Glomerular visceral epithelial cell (primary cell): ENCODE measurements at regions not wholly inside any gene's neighbourhood (a gene's known extent, or its start where the extent isn't known, plus 50 kb on each side); places are given as distances from the start of the nearest gene placed in this dataset.
"Not testable (repeated sequence)": the region's sequence is repeated elsewhere in the genome, so short reads cannot be mapped to it uniquely, and the experiment has no call there.

Experiments
- DNase-seq: peaks from one replicate; pipeline ENCODE4 v3.0.0-alpha.2; 2016; ENCODE audit errors: extremely low spot score

- DNase-seq, result no peak
Measured at GRCh38 chr12:91743704-91744321, 401.8 kb downstream of the BTG1 start.

GRCh38 chr12:91743280-91743679 is 402.4 kb downstream of the BTG1 start:
- no peak for DNase-seq

DNA sequence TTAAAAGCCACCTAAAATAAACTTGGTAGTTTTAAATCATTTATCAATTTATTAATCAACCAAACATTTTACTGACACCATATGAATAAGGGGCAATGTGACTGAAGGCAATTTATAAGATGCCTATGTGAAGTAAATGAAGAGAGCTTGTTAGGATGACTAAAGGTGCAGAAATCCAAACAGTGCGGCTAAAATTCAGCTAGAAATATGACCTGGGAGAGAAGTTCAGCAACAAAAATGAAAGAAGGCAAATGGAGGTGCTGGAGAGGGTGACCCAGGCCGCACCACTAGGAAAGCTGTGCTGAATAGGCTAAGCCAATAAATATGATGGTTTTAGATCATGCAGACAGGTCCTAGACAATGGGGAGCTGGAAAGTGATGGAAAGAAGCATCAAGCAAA is 403.7 kb downstream of the BTG1 start:
- no peak for DNase-seq

- not testable (repeated sequence) for DNase-seq
Measured at GRCh38 chr12:91733846-91734245, 411.8 kb downstream of the BTG1 start.

GRCh38 chr12:91732086-91732485 is 413.6 kb downstream of the BTG1 start:
- DNase-seq, result peak; percentile 0

- no peak for DNase-seq
Measured at GRCh38 chr12:91729543-91729942, 416.1 kb downstream of the BTG1 start.

DNA sequence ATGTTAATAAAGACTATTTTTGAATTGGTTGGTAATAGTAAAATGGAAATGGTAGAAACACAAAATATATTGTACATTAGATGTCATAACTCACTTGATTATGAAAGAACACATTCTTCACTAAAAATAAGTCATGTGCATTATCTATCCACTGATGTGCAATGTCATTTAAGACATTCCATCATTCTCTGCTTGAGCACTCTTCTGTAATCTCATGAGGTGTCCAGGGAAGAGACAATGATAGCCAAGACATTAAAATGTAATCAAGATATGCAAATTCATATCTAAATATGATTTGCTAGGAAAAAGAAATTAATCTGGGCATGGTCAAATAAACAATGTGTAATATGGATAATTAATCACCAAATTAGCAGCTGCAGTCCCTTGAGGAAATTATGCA is 422.5 kb downstream of the BTG1 start:
- no peak for DNase-seq

GRCh38 chr12:91722072-91722471 is 423.6 kb downstream of the BTG1 start:
- peak; percentile 3 for DNase-seq

- DNase-seq, result no peak
Measured at GRCh38 chr12:91721023-91721422, 424.6 kb downstream of the BTG1 start.

DNA sequence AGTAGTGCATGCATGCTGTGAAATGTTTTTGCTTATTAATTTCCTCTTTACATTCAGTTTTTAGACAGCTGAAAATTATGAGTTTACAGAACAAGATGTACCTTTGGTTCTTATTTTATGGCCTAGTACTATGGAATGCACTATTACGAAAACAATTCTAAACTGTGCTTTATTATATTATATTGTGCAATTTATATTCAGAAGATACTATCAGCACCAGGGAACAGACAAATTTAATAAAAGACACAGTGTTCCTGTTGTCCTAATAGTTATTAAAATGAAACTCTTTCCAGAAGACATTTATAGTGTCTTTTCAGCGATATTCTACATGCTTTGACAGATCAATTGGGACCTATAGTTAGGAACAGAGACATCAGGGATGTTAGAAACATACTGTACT is 427.3 kb downstream of the BTG1 start:
- no peak for DNase-seq

DNA sequence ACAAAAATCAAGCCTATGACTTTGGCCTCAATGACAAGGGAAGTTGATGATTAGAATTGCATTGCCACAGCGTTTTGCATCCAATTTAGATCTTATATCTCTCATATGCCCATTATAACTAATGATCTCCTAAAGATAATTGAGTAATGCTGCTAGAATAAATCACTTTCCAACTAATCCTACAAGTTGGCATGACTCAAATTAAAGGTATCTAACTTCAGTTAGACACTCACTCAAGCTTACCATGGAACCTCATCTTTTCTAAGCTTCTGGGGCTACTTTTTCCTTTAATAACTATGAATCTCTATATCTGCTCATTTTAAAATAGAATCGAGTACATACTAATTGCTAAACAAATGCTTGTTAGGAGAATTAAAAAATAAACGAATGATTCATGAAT is 427.8 kb downstream of the BTG1 start:
- no peak for DNase-seq

DNA sequence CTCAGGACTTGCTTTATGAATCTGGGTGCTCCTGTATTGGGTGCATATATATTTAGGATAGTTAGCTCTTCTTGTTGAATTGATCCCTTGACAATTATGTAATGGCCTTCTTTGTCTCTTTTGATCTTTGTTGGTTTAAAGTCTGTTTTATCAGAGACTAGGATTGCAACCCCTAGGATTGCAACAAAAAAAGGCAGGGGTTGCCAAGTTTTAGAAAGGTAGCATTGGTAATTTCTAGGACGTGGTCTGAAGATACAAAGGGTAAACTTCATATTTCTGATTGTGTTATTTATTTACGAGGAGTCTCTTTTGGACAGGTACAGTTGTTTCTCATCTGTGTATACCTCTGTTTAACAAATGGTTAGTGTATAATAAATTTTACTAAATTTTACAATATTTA is 433.7 kb downstream of the BTG1 start:
- not testable (repeated sequence) for DNase-seq

GRCh38 chr12:91706466-91706865 is 439.2 kb downstream of the BTG1 start:
- no peak for DNase-seq

DNA sequence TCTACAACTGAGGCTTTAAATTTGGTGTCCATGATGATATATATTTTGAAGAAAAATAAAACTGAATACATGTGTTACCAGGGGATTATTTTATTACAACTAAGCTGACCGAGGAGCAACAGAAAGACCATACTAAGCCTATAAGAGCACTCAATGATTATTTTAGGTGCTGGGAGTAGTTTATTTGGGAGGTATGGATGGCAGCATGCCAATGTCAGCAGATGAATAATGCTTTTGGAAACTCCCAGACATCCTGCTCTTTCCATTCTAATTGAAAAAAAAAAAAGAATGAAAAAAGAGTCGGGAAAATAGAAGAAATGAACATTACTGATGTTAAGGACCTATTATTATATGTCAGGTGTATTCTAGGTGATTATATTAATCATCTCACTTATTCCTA is 441.2 kb downstream of the BTG1 start:
- DNase-seq, result peak; percentile 24

- DNase-seq, result no peak
Measured at GRCh38 chr12:91703491-91704283, 442.0 kb downstream of the BTG1 start.

DNA sequence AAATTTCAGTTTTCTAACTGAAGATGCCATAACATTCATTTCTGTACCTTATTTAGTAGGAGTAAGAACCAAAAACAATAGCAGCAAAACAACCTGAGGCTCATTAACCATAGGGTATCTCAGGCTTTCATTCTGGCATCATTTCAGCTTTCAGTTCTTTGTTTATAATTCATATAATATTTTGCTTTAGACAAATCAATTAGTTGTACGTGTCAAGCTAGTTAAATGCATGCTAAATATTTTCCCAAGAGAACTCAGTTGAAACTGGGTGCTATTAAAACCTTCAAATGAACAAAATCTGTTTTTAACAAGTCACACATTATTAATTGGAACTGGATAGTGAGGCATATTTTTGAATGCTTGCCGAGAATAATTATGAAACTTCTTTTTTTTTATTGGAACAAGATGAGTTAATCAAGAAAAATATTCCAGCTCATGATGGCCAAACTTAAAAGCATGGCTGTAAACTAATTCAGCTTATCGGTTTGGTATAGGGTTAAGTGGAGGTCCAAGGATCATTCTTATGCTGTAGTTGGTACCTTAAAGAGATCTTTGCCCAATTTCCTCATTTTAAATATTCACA is 442.7 kb downstream of the BTG1 start:
- DNase-seq, result no peak

DNA sequence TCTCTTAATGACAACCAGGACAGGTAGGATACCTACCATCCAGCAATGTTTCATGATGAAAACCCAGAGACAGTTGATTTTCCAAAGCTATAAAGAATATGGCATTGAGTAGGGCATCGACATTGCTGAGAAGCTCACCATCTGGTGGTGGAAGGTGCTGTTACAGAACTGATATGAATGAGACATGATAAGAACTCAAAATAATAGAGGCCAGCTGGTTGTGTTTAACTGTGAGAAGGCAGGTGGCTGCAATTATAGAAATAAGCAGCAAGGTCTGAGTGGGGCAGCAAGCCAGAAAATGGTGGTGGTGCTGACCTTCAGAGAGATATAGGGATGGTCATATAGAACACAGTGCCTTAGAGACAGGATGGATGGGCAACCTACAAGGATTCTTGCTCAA is 449.7 kb downstream of the BTG1 start:
- no peak for DNase-seq

- DNase-seq, result not testable (repeated sequence)
Measured at GRCh38 chr12:91695406-91695805, 450.2 kb downstream of the BTG1 start.

GRCh38 chr12:91690531-91690930 is 455.1 kb downstream of the BTG1 start:
- no peak for DNase-seq

- DNase-seq, result no peak
Measured at GRCh38 chr12:91687052-91688017, 458.3 kb downstream of the BTG1 start.

- DNase-seq, result no peak
Measured at GRCh38 chr12:91685917-91686316, 459.7 kb downstream of the BTG1 start.

DNA sequence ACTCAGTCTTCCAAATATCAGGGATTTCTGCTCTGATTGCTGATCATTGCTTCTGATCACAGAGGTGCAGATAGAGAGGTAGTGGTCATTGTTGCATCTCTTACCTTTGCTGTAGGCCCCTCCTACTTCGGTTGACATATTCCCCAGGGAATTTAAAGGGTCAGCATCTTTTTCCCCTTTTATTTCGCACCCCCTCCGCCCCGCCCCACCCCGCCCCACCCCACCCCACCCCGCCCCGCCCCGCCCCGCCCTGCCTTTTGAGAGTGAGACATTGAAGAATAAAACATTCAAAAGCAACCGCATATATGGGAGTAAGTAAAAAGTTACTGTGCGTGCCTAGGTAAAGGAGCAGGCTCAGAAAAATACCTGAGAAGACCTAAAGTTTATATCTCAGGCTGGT is 463.9 kb downstream of the BTG1 start:
- no peak for DNase-seq
